ENCODE measurements at regions not wholly inside any gene's neighbourhood (a gene's known extent, or its start where the extent isn't known, plus 50 kb on each side); places are given as distances from the start of the nearest gene placed in this dataset.

DNA sequence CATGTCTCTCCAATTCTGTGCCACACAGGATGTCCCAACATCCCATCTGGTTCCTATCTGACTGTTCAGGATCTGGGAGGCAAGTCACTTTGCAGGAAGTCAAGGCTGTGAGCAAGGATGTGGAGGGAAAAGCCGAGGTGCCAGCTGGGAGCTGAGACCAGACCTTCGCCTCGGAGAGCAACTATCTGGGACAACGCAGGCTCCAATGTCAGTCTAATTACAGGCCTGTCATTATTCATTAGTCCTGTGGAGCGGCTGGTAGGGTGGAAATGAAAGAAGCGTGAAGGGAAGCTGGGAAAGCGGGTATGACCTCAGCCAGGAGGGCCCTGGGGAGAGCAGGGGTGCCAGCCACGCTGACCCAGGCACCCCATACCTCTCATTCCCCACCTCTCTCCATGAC is 147.3 kb downstream of the UNC5CL start:
- Mint-ChIP-seq H3K27ac (no peak overlapping the region), H3K36me3 (no peaks in the 10 kb centered on the region), H3K4me1 (peaks cover 15% of the 10 kb centered on the region), H3K9me3 (no peaks in the 10 kb centered on the region), H3K4me3 (no peak overlapping the region), H3K27me3 (ENCODE audit: low read depth) (peaks cover 13% of the 10 kb centered on the region)
- TF ChIP-seq, protein P1, sequence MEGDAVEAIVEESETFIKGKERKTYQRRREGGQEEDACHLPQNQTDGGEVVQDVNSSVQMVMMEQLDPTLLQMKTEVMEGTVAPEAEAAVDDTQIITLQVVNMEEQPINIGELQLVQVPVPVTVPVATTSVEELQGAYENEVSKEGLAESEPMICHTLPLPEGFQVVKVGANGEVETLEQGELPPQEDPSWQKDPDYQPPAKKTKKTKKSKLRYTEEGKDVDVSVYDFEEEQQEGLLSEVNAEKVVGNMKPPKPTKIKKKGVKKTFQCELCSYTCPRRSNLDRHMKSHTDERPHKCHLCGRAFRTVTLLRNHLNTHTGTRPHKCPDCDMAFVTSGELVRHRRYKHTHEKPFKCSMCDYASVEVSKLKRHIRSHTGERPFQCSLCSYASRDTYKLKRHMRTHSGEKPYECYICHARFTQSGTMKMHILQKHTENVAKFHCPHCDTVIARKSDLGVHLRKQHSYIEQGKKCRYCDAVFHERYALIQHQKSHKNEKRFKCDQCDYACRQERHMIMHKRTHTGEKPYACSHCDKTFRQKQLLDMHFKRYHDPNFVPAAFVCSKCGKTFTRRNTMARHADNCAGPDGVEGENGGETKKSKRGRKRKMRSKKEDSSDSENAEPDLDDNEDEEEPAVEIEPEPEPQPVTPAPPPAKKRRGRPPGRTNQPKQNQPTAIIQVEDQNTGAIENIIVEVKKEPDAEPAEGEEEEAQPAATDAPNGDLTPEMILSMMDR (IDR thresholded peaks at IDR 0.05; ENCODE audit: unreplicated experiment) = no peak
- DNase-seq (ENCODE audit: low spot score in 2 of 2, unreplicated experiment in 2 of 2) = no peak

DNA sequence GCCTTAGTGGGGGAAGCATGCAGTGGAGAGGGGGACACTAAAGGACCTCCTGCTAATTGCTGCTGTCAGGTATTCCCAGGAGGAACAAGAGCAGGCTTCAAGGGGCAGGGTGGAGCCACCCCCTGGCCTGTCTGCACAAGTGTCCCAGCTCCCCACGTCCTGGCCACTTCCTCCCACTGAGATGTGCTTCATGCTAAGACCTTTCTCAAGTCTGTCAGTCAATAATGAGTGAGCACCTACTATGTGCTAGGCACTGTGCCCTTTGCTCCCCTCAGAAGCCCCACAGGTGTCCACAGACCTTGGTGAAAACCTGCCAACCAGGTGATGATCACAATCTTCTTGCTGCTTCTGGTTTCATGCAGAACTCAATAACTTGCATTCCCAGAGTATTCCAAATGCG is 147.9 kb downstream of the UNC5CL start:
- TF ChIP-seq, protein P1 (IDR thresholded peaks at IDR 0.05; ENCODE audit: unreplicated experiment) = no peak
- peaks cover 13% of the 10 kb centered on the region for H3K27me3 Mint-ChIP-seq (ENCODE audit: low read depth)
- H3K9me3 Mint-ChIP-seq = no peaks in the 10 kb centered on the region

DNA sequence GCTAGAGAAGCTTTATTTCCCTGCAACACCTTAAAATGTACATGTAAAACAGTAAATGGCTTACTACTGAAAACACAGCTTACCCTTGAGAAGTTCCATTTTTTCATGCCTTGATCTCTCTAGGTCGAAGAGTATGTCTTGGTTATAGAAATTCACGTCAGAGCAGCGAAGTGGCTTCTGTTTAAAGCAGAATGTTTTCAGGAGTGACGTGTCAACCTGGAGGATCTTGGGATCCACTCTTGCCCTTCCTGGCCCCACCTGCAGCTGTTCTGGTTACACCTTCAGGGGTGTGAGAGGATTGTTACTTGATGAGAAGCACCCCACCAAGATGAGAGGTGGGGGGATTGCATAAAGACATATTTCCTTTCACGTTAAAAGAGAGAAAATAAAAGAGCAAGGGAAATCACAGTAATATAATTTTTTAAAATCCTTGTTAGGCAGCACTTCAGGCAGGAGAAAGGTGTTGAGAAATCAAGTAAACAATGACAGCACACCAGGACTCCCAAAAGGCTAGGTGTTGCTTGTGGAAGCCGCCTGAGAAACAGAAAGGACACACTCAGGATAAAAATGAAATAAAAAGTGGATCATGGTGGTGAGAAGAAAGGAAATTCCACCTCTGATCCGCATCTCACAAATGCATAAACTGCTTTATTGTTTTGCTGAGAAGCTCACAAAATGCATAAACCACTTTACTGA is 149.7 kb downstream of the UNC5CL start:
- Mint-ChIP-seq H3K36me3 (no peaks in the 10 kb centered on the region), H3K4me3 (no peak overlapping the region), H3K27ac (no peak overlapping the region), H3K4me1 (peaks cover 17% of the 10 kb centered on the region), H3K27me3 (ENCODE audit: low read depth) (peaks cover 13% of the 10 kb centered on the region), H3K9me3 (no peaks in the 10 kb centered on the region)
- TF ChIP-seq, protein P1 (IDR thresholded peaks at IDR 0.05; ENCODE audit: unreplicated experiment) = no peak
- DNase-seq (ENCODE audit: low spot score in 2 of 2, unreplicated experiment in 2 of 2) = no peak

More for the DNA sequence above, 147.9 kb downstream of the UNC5CL start:
- Mint-ChIP-seq H3K27ac (no peak overlapping the region), H3K36me3 (no peaks in the 10 kb centered on the region), H3K4me1 (peaks cover 15% of the 10 kb centered on the region), H3K4me3 (no peak overlapping the region)
- DNase-seq (ENCODE audit: low spot score in 2 of 2, unreplicated experiment in 2 of 2) = no peak

DNA sequence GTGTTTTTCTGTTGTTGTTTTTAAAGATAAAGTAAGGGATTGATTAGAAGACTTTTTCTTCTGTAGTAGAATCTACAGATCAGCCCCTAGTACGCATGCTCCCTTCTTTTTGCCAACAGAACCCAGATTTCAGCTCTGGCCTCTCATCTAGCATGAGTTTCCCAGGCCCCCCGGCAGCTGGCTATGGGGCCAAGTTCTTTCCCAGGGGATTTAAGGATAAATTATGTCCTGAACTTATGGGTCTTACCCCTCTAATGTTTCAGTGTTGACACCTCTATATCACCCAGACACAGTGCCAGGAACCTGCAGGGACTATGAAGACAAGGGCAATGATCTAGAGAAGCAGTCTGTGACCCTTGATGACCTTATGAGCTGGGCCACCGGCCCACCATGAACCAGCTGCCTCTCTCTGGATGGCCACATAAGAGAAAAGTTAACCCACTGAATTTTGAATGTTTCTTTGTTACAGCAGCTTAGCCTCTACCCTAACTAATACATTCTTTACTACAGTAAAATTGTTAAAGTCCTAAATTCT is 150.5 kb downstream of the UNC5CL start:
- peaks cover 17% of the 10 kb centered on the region for H3K4me1 Mint-ChIP-seq
- TF ChIP-seq, protein P1 (IDR thresholded peaks at IDR 0.05; ENCODE audit: unreplicated experiment) = no peak
- peaks cover 13% of the 10 kb centered on the region for H3K27me3 Mint-ChIP-seq (ENCODE audit: low read depth)
- H3K36me3 Mint-ChIP-seq = no peaks in the 10 kb centered on the region
- DNase-seq (ENCODE audit: low spot score in 2 of 2, unreplicated experiment in 2 of 2) = no peak
- no peaks in the 10 kb centered on the region for H3K9me3 Mint-ChIP-seq
- H3K4me3 Mint-ChIP-seq = no peak overlapping the region
- H3K27ac Mint-ChIP-seq = peak overlapping the region; percentile 26

DNA sequence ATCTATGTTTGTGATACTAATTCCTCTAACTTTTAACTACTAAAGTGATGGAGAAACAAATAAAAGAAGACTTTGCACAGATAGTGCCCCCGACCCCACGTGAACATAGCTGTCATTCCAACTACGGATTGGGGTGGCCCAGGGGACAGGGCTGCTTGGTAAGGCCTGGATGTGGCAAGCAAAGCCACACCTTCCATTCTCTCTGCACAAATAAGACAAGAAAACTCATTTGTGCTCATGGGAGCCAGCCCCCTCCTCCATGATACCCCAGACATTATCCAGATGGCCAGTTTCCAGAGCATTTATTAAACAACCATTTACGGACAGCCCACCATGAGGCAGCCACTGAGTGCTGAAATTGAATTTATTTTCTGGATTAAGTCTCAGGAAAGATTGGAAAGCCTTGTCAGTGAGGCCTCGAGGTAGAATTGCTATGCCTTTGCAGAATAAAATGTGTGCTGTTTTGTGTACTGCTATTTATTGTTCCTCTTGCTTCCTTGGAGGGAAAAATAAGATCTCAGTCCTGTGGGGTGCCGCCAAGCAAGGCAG is 151.2 kb downstream of the UNC5CL start:
- TF ChIP-seq, protein P1 (IDR thresholded peaks at IDR 0.05; ENCODE audit: unreplicated experiment) = no peak
- no peak overlapping the region for H3K4me3 Mint-ChIP-seq
- no peaks in the 10 kb centered on the region for H3K9me3 Mint-ChIP-seq
- H3K27ac Mint-ChIP-seq = peak overlapping the region; percentile 26
- no peaks in the 10 kb centered on the region for H3K36me3 Mint-ChIP-seq
- H3K4me1 Mint-ChIP-seq = peaks cover 18% of the 10 kb centered on the region
- peaks cover 13% of the 10 kb centered on the region for H3K27me3 Mint-ChIP-seq (ENCODE audit: low read depth)
- DNase-seq (ENCODE audit: low spot score in 2 of 2, unreplicated experiment in 2 of 2) = no peak
